Breast epithelium (tissue), 4 donors: ENCODE measurements at regions not wholly inside any gene's neighbourhood (a gene's known extent, or its start where the extent isn't known, plus 50 kb on each side); places are given as distances from the start of the nearest gene placed in this dataset.

Experiments used
- DNase-seq, 2 donors: peaks; one replicate each; pipeline ENCODE4 v3.0.0-alpha.2; 2019; ENCODE audit warnings: low spot score in 2 of 2
- H3K27ac ChIP-seq, 2 donors: fragments of 200-600 bp; sonication (generic) in 1 of 2; one replicate each; pipeline ENCODE4 v1.5.1; 2016 to 2019; ENCODE audit warnings: mild to moderate bottlenecking in 1 of 2
- H3K27me3 ChIP-seq, 2 donors: fragments of 200-600 bp; sonication (generic) in 1 of 2; one replicate each; pipeline versions ENCODE4 v1.5.1 to v1.6.0; 2017 to 2019; ENCODE audit warnings: control low read depth in 1 of 2, mild to moderate bottlenecking in 1 of 2
- H3K36me3 ChIP-seq: fragments of 200-600 bp; one replicate; pipeline ENCODE4 v1.5.1; 2019
- H3K4me1 ChIP-seq, 2 donors: fragments of 200-600 bp; sonication (generic); one replicate each; pipeline ENCODE4 v1.5.1; 2016 to 2019; ENCODE audit warnings: control low read depth in 1 of 2
- H3K4me3 ChIP-seq, 3 donors: fragments of 200-600 bp; sonication (generic); 1 replicate in 2 of 3; 2 replicates in 1 of 3; pipeline ENCODE4 v1.5.1; 2016 to 2019; ENCODE audit warnings: mild to moderate bottlenecking in 3 of 3, moderate library complexity in 2 of 3
- H3K9me3 ChIP-seq, 2 donors: fragments of 200-600 bp; sonication (generic) in 1 of 2; one replicate each; pipeline ENCODE4 v1.5.1; 2016 to 2019; ENCODE audit warnings: control low read depth in 1 of 2
- POLR2A ChIP-seq: fragments of 450-650 bp; IDR thresholded peaks from one replicate; pipeline ENCODE4 v1.6.1; 2016; ENCODE audit warnings: antibody characterized with exemption, mild to moderate bottlenecking, moderate library complexity
- POLR2AphosphoS5 ChIP-seq, 3 donors: sonication (generic); formaldehyde crosslinking; IDR thresholded peaks; one replicate each; pipeline ENCODE4 v1.6.1; 2017; ENCODE audit warnings: antibody characterized with exemption in 3 of 3
- intact Hi-C: fragments of 100-400 bp; cut with DNase I; formaldehyde crosslinking; loops from one replicate; pipeline ENCODE4 v1.15.1; 2023; ENCODE audit warnings: low total_unique reads
- TF ChIP-seq, protein P1 (sequence below), 3 donors: fragments of 450-650 bp; IDR thresholded peaks; one replicate each; pipeline ENCODE4 v1.5.1; 2016 to 2017; ENCODE audit warnings: antibody characterized with exemption in 3 of 3, mild to moderate bottlenecking in 3 of 3, moderate library complexity in 3 of 3

DNA sequence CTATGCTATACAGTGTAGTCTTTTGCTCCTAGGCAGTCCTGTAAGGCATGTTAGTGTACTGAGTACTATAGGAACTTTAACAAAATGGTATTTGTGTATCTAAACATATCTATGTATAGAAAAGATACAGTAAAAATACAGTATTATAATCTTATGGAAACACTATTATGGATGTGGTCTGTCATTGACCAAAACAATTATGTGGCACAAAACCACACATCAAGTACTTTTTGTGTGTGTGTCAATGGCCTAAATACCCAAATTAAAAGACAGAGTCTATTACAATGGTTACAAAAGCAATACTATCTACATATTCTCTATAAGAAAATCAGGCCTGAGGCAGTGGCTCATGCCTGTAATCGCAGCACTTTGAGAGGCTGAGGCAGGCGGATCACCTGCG, 610.2 kb upstream of the NDST4 start:
- no peak overlapping the region for H3K4me3 ChIP-seq
- no peaks in the 10 kb centered on the region for H3K27me3 ChIP-seq
- TF ChIP-seq POLR2A (no peak), POLR2AphosphoS5 (IDR thresholded peaks at IDR 0.05) (no peak)
- TF ChIP-seq, protein P1, sequence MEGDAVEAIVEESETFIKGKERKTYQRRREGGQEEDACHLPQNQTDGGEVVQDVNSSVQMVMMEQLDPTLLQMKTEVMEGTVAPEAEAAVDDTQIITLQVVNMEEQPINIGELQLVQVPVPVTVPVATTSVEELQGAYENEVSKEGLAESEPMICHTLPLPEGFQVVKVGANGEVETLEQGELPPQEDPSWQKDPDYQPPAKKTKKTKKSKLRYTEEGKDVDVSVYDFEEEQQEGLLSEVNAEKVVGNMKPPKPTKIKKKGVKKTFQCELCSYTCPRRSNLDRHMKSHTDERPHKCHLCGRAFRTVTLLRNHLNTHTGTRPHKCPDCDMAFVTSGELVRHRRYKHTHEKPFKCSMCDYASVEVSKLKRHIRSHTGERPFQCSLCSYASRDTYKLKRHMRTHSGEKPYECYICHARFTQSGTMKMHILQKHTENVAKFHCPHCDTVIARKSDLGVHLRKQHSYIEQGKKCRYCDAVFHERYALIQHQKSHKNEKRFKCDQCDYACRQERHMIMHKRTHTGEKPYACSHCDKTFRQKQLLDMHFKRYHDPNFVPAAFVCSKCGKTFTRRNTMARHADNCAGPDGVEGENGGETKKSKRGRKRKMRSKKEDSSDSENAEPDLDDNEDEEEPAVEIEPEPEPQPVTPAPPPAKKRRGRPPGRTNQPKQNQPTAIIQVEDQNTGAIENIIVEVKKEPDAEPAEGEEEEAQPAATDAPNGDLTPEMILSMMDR (IDR thresholded peaks at IDR 0.05), result no peak
- H3K36me3 ChIP-seq, result no peaks in the 10 kb centered on the region
- H3K9me3 ChIP-seq, result no peaks in the 10 kb centered on the region
- DNase-seq, result no peak
- intact Hi-C loops, result no loop called here
- H3K4me1 ChIP-seq, result no peaks in the 10 kb centered on the region
- H3K27ac ChIP-seq, result no peak overlapping the region

DNA sequence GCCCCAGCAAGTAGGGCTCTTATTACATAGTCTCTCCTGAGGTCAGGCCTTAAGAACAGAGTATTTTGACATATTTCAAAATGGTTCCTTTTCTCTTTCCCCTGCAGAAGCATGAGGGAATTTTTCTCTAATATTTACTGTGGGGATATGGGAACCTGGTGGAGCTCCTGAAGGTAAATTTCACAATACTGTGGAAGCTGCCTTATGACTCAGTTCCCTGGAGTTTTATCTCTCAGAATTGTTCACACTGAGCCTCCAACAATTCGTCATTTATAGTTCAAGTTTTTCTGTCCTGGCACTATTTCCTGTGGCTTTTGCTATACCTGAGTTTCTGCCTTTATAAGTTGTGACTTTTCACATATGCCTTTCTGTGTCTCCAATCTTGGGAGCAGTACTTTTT, 607.2 kb upstream of the NDST4 start:
- Histone ChIP-seq H3K4me3 (no peak overlapping the region), H3K27me3 (no peaks in the 10 kb centered on the region), H3K9me3 (no peaks in the 10 kb centered on the region), H3K4me1 (no peaks in the 10 kb centered on the region), H3K27ac (no peak overlapping the region), H3K36me3 (no peaks in the 10 kb centered on the region)
- intact Hi-C loops, result no loop called here
- TF ChIP-seq POLR2AphosphoS5 (IDR thresholded peaks at IDR 0.05) (no peak), POLR2A (no peak)
- TF ChIP-seq, protein P1 (IDR thresholded peaks at IDR 0.05), result no peak
- no peak for DNase-seq

DNA sequence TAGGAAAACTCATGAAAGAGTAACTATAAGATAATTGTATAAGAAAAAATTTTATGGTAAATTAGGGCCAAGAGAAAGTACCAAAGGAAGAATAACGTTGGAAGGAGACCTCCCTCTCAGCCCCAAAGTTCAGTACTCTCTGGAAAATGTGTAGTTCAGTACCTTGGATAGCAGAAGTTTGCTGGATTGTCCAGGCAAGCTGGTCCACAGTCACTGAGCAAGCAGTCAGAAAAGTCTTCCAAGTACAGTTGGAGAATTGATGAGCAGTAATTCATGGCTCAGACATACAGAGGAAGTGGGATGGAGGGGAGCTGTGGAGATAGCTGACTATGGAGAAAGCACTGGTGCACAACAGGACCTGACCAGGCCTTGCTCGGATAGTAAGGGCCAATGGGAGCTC, 598.2 kb upstream of the NDST4 start:
- Histone ChIP-seq H3K27me3 (no peaks in the 10 kb centered on the region), H3K4me3 (no peak overlapping the region), H3K36me3 (no peaks in the 10 kb centered on the region), H3K9me3 (no peaks in the 10 kb centered on the region), H3K4me1 (no peaks in the 10 kb centered on the region), H3K27ac (no peak overlapping the region)
- intact Hi-C loops, result no loop called here
- no peak for DNase-seq
- no peak for TF ChIP-seq POLR2AphosphoS5 (IDR thresholded peaks at IDR 0.05)
- TF ChIP-seq, protein P1 (IDR thresholded peaks at IDR 0.05), result no peak
- no peak for TF ChIP-seq POLR2A

DNA sequence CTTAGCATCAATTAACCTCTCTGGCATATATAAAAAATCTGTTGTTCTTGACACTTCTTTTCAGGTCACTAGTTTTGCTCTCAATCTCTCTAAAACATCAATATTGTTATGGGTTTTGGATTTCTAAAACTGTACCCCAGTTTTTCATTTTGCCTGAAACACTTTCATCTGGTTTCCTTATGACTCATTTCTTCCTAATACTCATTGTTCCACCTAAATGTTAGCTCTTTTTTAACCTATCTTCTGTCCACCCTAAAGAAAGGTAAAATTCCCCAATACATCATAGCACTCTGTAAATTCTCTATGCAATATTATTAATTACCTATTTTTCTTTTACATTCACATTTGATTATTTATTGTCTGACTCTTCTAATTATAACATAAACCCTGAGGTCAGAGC, 575.5 kb upstream of the NDST4 start:
- intact Hi-C loops, result no loop called here
- H3K27me3 ChIP-seq, result no peaks in the 10 kb centered on the region
- H3K4me1 ChIP-seq, result no peaks in the 10 kb centered on the region
- TF ChIP-seq POLR2A, result no peak
- TF ChIP-seq, protein P1 (IDR thresholded peaks at IDR 0.05), result no peak
- no peak for TF ChIP-seq POLR2AphosphoS5 (IDR thresholded peaks at IDR 0.05)
- no peaks in the 10 kb centered on the region for H3K36me3 ChIP-seq
- DNase-seq, result no peak
- peaks cover 0 to 3% of the 10 kb centered on the region in 2 donors for H3K9me3 ChIP-seq
- H3K27ac ChIP-seq, result no peak overlapping the region
- H3K4me3 ChIP-seq, result no peak overlapping the region

DNA sequence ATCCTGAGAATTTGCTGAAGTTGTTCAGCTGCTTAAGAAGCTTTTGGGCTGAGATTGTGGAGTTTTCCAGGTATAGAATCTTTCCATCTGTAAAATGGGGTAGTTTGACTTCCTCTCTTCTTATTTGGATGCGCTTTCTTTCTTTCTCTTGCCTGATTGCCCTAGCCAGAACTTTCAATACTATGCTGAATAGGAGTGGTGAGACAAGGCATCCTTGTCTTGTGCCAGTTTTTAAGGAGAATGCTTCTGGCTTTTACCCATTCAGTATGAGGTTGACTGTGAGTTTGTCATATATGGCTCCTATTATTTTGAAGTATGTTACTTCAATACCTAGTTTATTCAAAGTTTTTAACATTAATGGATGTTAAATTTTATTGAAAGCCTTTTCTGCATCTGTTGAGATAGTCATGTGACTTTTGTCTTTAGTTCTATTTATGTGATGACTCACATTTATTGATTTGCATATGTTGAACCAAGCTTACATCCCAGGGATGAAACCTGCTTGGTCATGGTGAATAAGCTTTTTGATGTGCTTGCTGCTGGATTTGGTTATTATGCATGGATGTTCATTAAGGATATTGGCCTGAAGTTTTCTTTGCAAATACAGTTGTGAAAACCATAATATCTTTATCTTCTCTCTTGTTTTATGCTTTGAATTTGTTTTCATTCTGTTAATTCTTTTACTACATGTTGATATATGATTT, 573.8 kb upstream of the NDST4 start:
- Histone ChIP-seq H3K27me3 (no peaks in the 10 kb centered on the region), H3K36me3 (no peaks in the 10 kb centered on the region), H3K4me3 (no peak overlapping the region), H3K9me3 (peaks cover 0 to 3% of the 10 kb centered on the region in 2 donors), H3K4me1 (no peaks in the 10 kb centered on the region), H3K27ac (no peak overlapping the region)
- no peak for DNase-seq
- intact Hi-C loops, result no loop called here
- no peak for TF ChIP-seq POLR2AphosphoS5 (IDR thresholded peaks at IDR 0.05)
- TF ChIP-seq POLR2A, result no peak
- TF ChIP-seq, protein P1 (IDR thresholded peaks at IDR 0.05), result no peak
